SK-N-SH (cell line): ENCODE measurements at regions not wholly inside any gene's neighbourhood (a gene's known extent, or its start where the extent isn't known, plus 50 kb on each side); places are given as distances from the start of the nearest gene placed in this dataset.

Experiments
- CTCF ChIA-PET: fragments of 300-600, 350-600 bp; formaldehyde crosslinking; extraction: SDS; loops from one replicate; lab custom pipeline; 2021; lab: Yijun Ruan, JAX
- POLR2A ChIA-PET: fragments of 350-600 bp; sonication (Branson Sonifier 250); formaldehyde crosslinking; extraction: SDS; loops from one replicate; lab custom pipeline; 2020; ENCODE audit warnings: antibody characterized with exemption, inconsistent platforms; lab: Yijun Ruan, JAX
- DNase-seq: peaks from one replicate; pipeline ENCODE4 v3.0.0; 2012
- H2AFZ ChIP-seq: fragments of 200-600 bp; sonication (generic); 2 replicates; pipeline ENCODE4 v1.8.1; 2016; ENCODE audit warnings: antibody characterized with exemption, mild to moderate bottlenecking, low read depth
- H3F3A ChIP-seq: fragments of 200-600 bp; sonication (generic); replicated peaks from 2 replicates; pipeline ENCODE3; 2016; ENCODE audit warnings: antibody characterized with exemption, mild to moderate bottlenecking; ENCODE audit not compliant: insufficient read depth
- H3K27ac ChIP-seq, 2 experiments: fragments of 200-500 bp in 1 of 2; fragments of 200-600 bp in 1 of 2; sonication (Bioruptor generic) in 1 of 2; sonication (generic), shearing (Covaris generic) in 1 of 2; 2 replicates each; pipeline versions ENCODE4 v1.5.1 to v1.6.1; 2014 to 2016; ENCODE audit warnings: low read depth in 2 of 2, inconsistent platforms in 1 of 2, low read length in 1 of 2, mild to moderate bottlenecking in 1 of 2, mixed read lengths in 1 of 2
- H3K27me3 ChIP-seq: fragments of 200-600 bp; sonication (generic), shearing (Covaris generic); 2 replicates; pipeline ENCODE4 v1.6.1; 2016; ENCODE audit warnings: mixed run types; ENCODE audit not compliant: insufficient read depth
- H3K36me3 ChIP-seq, 2 experiments: fragments of 200-500 bp in 1 of 2; fragments of 200-600 bp in 1 of 2; sonication (Bioruptor generic) in 1 of 2; sonication (generic) in 1 of 2; replicated peaks in 1 of 2; 2 replicates each; pipeline versions ENCODE3 to v1.5.1; 2014 to 2016; ENCODE audit warnings: low read length in 1 of 2, mild to moderate bottlenecking in 1 of 2; ENCODE audit not compliant: insufficient read depth in 2 of 2, control insufficient read depth in 1 of 2
- H3K4me1 ChIP-seq, 2 experiments: fragments of 200-500 bp in 1 of 2; fragments of 200-600 bp in 1 of 2; sonication (Bioruptor generic) in 1 of 2; sonication (generic), shearing (Covaris generic) in 1 of 2; 2 replicates each; pipeline versions ENCODE4 v1.5.1 to v1.6.1; 2014 to 2016; ENCODE audit warnings: low read depth in 1 of 2, low read length in 1 of 2, mixed run types in 1 of 2; ENCODE audit not compliant: insufficient read depth in 2 of 2, control insufficient read depth in 1 of 2
- H3K4me2 ChIP-seq: fragments of 200-600 bp; sonication (generic), shearing (Covaris generic); 2 replicates; pipeline ENCODE4 v1.6.1; 2017; ENCODE audit warnings: mixed run types
- H3K4me3 ChIP-seq, 2 experiments: fragments of 200-500 bp in 1 of 2; fragments of 200-600 bp in 1 of 2; sonication (Bioruptor generic) in 1 of 2; sonication (generic), shearing (Covaris generic) in 1 of 2; 2 replicates each; pipeline versions ENCODE4 v1.5.1 to v1.8.1; 2014 to 2016; ENCODE audit warnings: low read depth in 2 of 2, inconsistent platforms in 1 of 2, low read length in 1 of 2, mild to moderate bottlenecking in 1 of 2, mixed read lengths in 1 of 2, moderate library complexity in 1 of 2
- H3K79me2 ChIP-seq: fragments of 200-600 bp; sonication (generic); 2 replicates; pipeline ENCODE4 v1.8.1; 2017; ENCODE audit warnings: mild to moderate bottlenecking; ENCODE audit not compliant: insufficient read depth
- H3K9ac ChIP-seq: fragments of 200-600 bp; sonication (generic); 2 replicates; pipeline ENCODE4 v1.6.1; 2017; ENCODE audit warnings: mixed run types
- H3K9me2 ChIP-seq: fragments of 200-600 bp; sonication (generic); 2 replicates; pipeline ENCODE4 v1.6.1; 2017; ENCODE audit warnings: mixed run types
- H3K9me3 ChIP-seq: fragments of 200-600 bp; sonication (generic); 2 replicates; pipeline ENCODE4 v1.6.1; 2017; ENCODE audit warnings: mixed run types, mild to moderate bottlenecking, moderate library complexity
- H4K20me1 ChIP-seq: fragments of 200-600 bp; sonication (generic); 2 replicates; pipeline ENCODE4 v1.6.1; 2017; ENCODE audit warnings: mild to moderate bottlenecking, mixed run types; ENCODE audit not compliant: insufficient read depth
- EP300 ChIP-seq, 2 experiments: IDR thresholded peaks; 2 replicates each; pipeline versions ENCODE4 v1.4.0 to v1.6.1; 2012; ENCODE audit warnings: borderline replicate concordance in 1 of 2, low read depth in 1 of 2, low read length in 1 of 2
- FOSL2 ChIP-seq: IDR thresholded peaks from 2 replicates; pipeline ENCODE4 v1.4.0; 2012; ENCODE audit warnings: low read depth, mild to moderate bottlenecking, moderate library complexity, borderline replicate concordance
- GABPA ChIP-seq: IDR thresholded peaks from 2 replicates; pipeline ENCODE4 v1.4.0; 2012; ENCODE audit warnings: low read depth, mild to moderate bottlenecking
- GATA2 ChIP-seq: sonication (generic); formaldehyde crosslinking; IDR thresholded peaks from 2 replicates; pipeline ENCODE4 v1.5.0; 2020; ENCODE audit warnings: mild to moderate bottlenecking, missing genetic modification reagents
- JUND ChIP-seq: IDR thresholded peaks from 2 replicates; pipeline ENCODE4 v1.4.0; 2012
- MAX ChIP-seq: IDR thresholded peaks from 2 replicates; pipeline ENCODE4 v1.4.0; 2012; ENCODE audit warnings: low read depth
- NRF1 ChIP-seq: IDR thresholded peaks from 2 replicates; pipeline ENCODE4 v1.6.1; 2012; ENCODE audit warnings: low read depth, mild to moderate bottlenecking, low read length
- PBX3 ChIP-seq: IDR thresholded peaks from 2 replicates; pipeline ENCODE4; 2012
- RAD21 ChIP-seq: IDR thresholded peaks from 2 replicates; pipeline ENCODE4 v1.6.1; 2012; ENCODE audit warnings: mild to moderate bottlenecking, low read length
- TAF1 ChIP-seq: IDR thresholded peaks from 2 replicates; pipeline ENCODE4 v1.6.1; 2012; ENCODE audit warnings: low read depth, mild to moderate bottlenecking, low read length, moderate library complexity, borderline replicate concordance
- TCF12 ChIP-seq: IDR thresholded peaks from 2 replicates; pipeline ENCODE4 v1.4.0; 2012
- TEAD4 ChIP-seq: IDR thresholded peaks from 2 replicates; pipeline ENCODE4 v1.4.0; 2012; ENCODE audit warnings: mild to moderate bottlenecking, borderline replicate concordance; ENCODE audit not compliant: insufficient read depth
- YY1 ChIP-seq: IDR thresholded peaks from 2 replicates; pipeline ENCODE4 v1.4.0; 2012; ENCODE audit warnings: low read depth, mild to moderate bottlenecking
- ZBTB33 ChIP-seq: IDR thresholded peaks from 2 replicates; pipeline ENCODE4 v1.4.0; 2012; ENCODE audit warnings: low read depth, borderline replicate concordance
- WGBS: methylation state at CpG from one replicate; pipeline ENCODE4 v1.1.6; 2017; ENCODE audit warnings: low lambda C conversion rate; 5-methylcytosine and 5-hydroxymethylcytosine counted together

- no peak overlapping the region for H3K9ac ChIP-seq
- H3F3A ChIP-seq: no peaks in the 10 kb centered on the region
- no peak for DNase-seq
- POLR2A ChIA-PET: no interaction called here
- H3K4me1 ChIP-seq: no peaks in the 10 kb centered on the region
- H3K27me3 ChIP-seq: no peaks in the 10 kb centered on the region
- no peaks in the 10 kb centered on the region for H3K79me2 ChIP-seq
- H3K4me3 ChIP-seq: no peak overlapping the region
- H3K9me3 ChIP-seq: no peaks in the 10 kb centered on the region
- H3K4me2 ChIP-seq: no peak overlapping the region
- no peaks in the 10 kb centered on the region for H3K36me3 ChIP-seq
- no peak overlapping the region for H2AFZ ChIP-seq
- H3K27ac ChIP-seq: no peak overlapping the region
- TF ChIP-seq TEAD4 (no peak), GATA2 (no peak), MAX (no peak), EP300 (IDR thresholded peaks at IDR 0.05; ENCODE audit: borderline replicate concordance in 1 of 2, low read depth in 1 of 2, low read length in 1 of 2) (no peak), ZBTB33 (no peak), JUND (no peak), GABPA (no peak), TAF1 (no peak), YY1 (no peak), PBX3 (no peak), FOSL2 (no peak)
- CTCF ChIA-PET: no interaction called here
- H3K9me2 ChIP-seq: no peaks in the 10 kb centered on the region
- 51% methylated on average over 5 of the region's 31 CpGs for WGBS
- no peaks in the 10 kb centered on the region for H4K20me1 ChIP-seq
These were observed 747.0 kb downstream of the FAM181B start for GRCh38 chr11:81986556-81987161.

- ChIA-PET POLR2A (no interaction called here), CTCF (no interaction called here)
- WGBS: 0% methylated on average over 1 of the region's 1 CpG
- Histone ChIP-seq H3K36me3 (no peaks in the 10 kb centered on the region), H3F3A (no peaks in the 10 kb centered on the region), H4K20me1 (no peaks in the 10 kb centered on the region), H3K4me1 (no peaks in the 10 kb centered on the region), H3K27me3 (no peaks in the 10 kb centered on the region), H3K9ac (no peak overlapping the region), H3K4me2 (no peak overlapping the region), H3K9me2 (no peaks in the 10 kb centered on the region), H3K4me3 (no peak overlapping the region), H3K9me3 (no peaks in the 10 kb centered on the region), H3K27ac (no peak overlapping the region), H2AFZ (no peak overlapping the region), H3K79me2 (no peaks in the 10 kb centered on the region)
- DNase-seq: no peak
- no peak for TF ChIP-seq RAD21
- no peak for TF ChIP-seq NRF1
- TF ChIP-seq TCF12: no peak
These were observed 754.2 kb downstream of the FAM181B start for GRCh38 chr11:81979448-81979847.
